NCI-H446 (cell line): ENCODE measurements at regions not wholly inside any gene's neighbourhood (a gene's known extent, or its start where the extent isn't known, plus 50 kb on each side); places are given as distances from the start of the nearest gene placed in this dataset.

Experiments
- DNase-seq, 2 experiments: peaks; one replicate each; lab custom pipeline; 2025; lab: John Stamatoyannopoulos, UW

GRCh38 chr21:38741092-38741949 lies 64.4 kb upstream of the ETS2 start:
- no peak for DNase-seq

DNA sequence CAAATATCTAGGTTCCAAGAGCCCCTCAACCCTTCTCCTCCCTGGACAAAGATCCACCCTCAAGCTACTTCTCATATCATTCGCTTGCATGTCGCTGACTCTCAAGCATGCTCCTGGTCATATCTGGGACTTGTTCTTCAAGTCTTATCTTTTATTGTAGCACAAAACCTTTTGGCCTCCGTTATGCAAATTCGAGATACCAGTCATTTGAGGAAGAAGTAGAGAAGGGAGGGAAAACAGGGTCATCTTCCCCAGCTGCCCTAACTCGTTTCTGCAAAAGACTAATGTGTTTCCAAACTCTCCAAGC lies 63.8 kb upstream of the ETS2 start:
- DNase-seq: no peak

GRCh38 chr21:38742580-38743260 lies 63.0 kb upstream of the ETS2 start:
- DNase-seq: no peak

DNA sequence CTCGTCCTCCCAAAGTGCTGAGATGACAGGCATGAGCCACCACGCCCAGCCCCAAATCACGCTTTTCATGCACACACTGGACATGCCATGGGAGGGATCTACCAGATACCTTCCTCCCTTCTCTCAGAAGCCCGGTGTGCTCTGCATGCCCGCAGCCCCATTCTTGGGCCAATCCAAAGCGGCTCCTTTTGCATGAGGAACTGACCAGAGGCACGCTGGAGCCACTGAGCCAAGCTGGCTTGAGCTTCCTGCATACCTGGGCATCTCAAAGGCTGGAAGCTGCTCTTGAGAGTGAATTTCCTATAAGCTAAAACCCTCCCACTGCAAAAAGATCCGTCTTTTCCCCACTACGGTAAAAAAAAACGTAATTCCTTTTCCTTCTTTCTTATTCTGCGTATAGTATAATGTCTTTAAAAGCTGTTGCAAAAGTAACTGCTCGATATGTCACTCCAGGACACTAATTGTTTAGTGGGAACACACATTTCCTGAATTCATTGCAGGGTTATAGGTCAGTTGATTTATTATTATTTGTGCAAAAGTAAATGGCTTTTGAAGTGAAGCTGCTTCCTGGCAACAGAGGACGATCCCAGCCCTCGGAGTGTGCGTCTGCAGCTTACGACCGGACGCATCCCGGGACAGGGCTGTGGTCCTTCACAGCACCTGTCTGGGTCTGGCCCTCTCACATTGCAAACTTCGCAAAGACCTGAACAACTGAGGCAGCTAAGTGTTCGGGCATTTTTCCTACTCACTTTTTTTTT lies 61.8 kb upstream of the ETS2 start:
- DNase-seq: no peak

- no peak for DNase-seq
Observed at GRCh38 chr21:38744861-38745260, 60.9 kb upstream of the ETS2 start.

DNA sequence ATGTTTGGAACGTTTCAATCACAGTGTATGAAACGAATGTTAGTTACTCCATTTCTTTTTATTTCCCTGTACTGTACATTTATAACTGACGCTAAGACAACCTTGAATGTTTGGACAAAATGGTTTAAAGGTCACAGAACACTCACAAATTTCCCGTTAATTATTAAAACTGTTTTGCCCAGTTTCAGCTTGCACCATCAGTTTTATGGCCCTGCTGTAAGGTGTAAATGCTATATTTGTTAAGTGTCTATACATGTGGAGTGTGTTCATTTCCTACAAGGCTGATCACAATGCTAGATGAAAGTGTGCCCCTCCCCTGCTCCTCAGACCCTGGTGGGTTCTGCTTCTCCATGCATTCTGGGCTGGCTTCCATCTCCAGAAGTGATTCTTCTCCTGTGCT lies 57.9 kb upstream of the ETS2 start:
- DNase-seq: no peak

DNA sequence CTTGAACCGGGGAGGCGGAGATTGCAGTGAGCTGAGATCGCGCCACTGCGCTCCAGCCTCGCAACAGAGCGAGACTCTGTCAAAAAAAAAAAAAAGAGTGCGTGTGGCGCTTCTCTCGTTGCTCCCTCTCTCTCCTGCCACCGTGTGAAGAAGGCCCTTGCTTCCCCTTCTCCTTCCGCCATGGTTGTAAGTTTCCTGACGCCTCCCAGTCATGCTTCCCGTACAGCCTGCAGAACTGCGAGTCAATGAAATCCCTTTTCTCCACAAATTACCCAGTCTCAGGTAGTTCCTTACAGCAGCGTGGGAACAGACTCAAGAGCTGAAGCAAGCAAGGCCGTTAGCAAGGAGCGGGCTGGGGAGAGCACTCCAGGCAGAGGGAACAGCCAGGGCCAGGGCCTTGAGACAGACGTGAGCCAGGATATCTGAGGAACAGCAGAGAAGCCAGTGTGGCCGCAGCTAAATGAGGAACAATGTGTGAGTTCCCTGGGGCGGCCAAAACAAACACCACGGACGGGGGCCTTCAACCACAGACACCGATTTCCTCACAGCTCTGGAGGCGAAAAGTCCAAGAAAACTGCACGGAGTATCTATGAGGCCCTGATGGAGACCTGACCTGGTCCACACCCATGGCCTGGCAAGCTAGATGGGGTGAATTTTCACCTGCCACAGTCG lies 54.2 kb upstream of the ETS2 start:
- no peak for DNase-seq

DNA sequence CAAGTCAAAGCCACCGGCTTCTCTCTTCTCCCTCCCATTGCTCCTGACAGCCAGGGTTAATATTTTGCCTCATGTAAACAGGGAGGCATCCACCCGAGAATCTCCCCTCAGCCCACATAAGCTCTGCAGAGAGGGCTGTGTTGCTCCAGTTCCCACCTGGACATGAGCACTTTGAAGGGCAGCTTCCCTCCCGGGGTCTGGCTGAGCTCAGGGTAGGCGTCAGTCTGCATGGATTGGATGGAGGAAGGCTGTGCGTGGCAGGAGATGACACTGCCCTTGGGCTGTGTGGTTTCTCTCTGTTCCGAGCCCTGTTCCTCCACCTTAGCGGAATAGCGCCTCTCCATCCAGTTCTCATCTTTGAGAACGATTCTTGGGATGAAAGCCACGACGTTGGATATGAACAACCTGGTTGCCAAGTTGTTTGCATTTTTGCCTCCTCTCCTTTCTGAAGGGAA lies 53.7 kb upstream of the ETS2 start:
- no peak for DNase-seq

DNA sequence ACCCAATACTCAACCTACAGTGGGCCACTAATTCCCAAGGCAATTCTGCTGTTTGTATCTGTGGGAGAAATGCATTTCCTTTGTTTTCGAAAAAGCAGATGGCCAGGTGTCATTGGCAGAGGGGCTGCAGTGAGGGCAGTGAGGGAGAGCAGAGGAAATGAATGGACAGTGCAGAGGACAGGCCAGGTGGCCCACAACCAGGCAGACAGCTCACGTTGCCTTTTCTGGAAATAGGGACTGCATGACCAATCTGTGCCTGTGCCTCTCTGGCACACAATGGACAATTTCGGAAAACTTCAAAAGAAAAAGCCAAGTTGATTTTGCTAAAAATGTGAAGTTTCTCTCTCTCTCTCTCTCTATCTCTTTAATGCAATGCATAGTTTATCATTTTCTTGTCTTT lies 52.6 kb upstream of the ETS2 start:
- DNase-seq: no peak

- no peak for DNase-seq
Observed at GRCh38 chr21:38753557-38753971, 52.2 kb upstream of the ETS2 start.
